Type B pancreatic cell (in vitro differentiated cells): ENCODE measurements at regions not wholly inside any gene's neighbourhood (a gene's known extent, or its start where the extent isn't known, plus 50 kb on each side); places are given as distances from the start of the nearest gene placed in this dataset.

ENCODE experiments used
- DNase-seq: peaks from one replicate; pipeline ENCODE4 v3.0.0; 2021; ENCODE audit warnings: mixed read lengths; ENCODE audit not compliant: unreplicated experiment; ENCODE audit errors: extremely low spot score
- H3K27ac Mint-ChIP-seq: 2 replicates; pipeline ENCODE4 v1.8.0; 2021; ENCODE audit warnings: mild to moderate bottlenecking, mixed read lengths
- H3K27me3 Mint-ChIP-seq: 2 replicates; pipeline ENCODE4 v1.8.0; 2021; ENCODE audit warnings: mixed read lengths
- H3K36me3 Mint-ChIP-seq: 2 replicates; pipeline ENCODE4 v1.8.0; 2021; ENCODE audit warnings: mixed read lengths
- H3K4me1 Mint-ChIP-seq: one replicate; pipeline ENCODE4 v1.8.0; 2021; ENCODE audit warnings: mixed read lengths; ENCODE audit not compliant: unreplicated experiment
- H3K4me3 Mint-ChIP-seq: 2 replicates; pipeline ENCODE4 v1.8.0; 2021; ENCODE audit warnings: mild to moderate bottlenecking, mixed read lengths
- H3K9me3 Mint-ChIP-seq: 2 replicates; pipeline ENCODE4 v1.8.0; 2021; ENCODE audit warnings: mixed read lengths
- CTCF ChIP-seq: fragments of 200-600 bp; sonication (generic); conservative IDR thresholded peaks from 2 replicates; pipeline ENCODE4 v1.5.0; 2021; ENCODE audit warnings: antibody characterized with exemption, mild to moderate bottlenecking

DNA sequence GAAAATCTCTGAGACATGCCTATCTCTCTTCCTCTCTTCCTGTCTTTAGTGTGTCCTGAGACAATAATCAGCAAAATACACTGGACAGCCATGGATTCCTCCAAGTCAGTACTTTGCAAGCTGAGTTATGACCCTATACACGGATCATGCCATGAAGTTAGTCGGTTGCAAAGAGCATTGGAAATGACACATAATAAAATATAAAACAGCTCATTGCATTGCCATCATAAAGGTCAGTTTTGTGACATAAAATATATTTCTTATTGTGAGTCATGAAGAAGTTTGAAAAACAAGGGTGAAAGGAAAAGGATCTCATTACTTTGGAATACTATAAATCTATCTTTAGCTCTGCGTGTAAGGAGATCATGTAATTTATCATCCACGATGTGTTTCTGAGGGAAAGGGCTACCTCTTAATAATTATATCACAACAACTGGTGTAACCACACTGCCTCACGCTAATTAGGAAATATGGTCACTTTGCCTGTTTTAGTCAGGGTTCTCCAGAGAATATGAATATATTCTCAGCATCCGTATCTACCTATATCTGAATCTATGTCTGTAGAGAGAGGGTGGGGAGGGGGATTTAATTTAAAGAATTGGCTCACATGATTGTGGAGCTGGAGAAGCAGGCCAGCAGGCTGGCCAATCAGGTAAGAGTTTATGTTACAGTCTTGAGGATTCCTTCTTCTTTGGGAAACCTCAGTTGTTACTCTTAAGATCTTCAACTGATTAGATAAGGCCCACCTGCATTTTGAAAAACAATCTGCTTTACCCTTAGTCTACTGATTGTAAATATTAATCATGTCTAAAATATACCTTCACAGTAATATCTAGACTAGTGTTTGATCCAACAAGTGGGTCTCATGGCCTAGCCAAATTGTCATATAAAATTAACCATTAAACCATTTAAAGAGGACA, 198.8 kb downstream of the FAT3 start:
- no peak overlapping the region for H3K27ac Mint-ChIP-seq
- H3K4me1 Mint-ChIP-seq = peaks cover 12% of the 10 kb centered on the region
- no peaks in the 10 kb centered on the region for H3K27me3 Mint-ChIP-seq
- no peak for TF ChIP-seq CTCF
- no peak overlapping the region for H3K4me3 Mint-ChIP-seq
- DNase-seq = no peak
- H3K36me3 Mint-ChIP-seq = peaks cover 12% of the 10 kb centered on the region
- H3K9me3 Mint-ChIP-seq = no peaks in the 10 kb centered on the region

DNA sequence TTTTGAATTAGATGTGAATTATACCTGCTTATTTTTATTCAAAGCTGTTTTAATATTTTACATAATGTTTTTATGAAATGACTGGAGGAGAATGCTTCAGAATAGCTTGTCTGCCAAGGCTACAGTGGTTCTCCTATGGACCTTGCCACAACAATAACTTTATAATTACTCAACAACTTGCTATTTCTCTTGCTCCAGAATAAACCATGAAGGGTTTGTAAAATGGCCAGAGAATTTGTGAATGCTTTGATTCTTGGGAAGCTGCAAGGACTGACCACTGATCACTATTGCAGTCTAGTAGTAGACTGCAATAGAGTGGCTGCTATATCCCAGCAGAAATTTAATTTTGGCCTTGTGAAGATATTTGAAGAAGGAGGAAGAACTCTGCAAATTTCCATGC, 199.7 kb downstream of the FAT3 start:
- DNase-seq = no peak
- no peak for TF ChIP-seq CTCF
- Mint-ChIP-seq H3K4me1 (peaks cover 4% of the 10 kb centered on the region), H3K27me3 (no peaks in the 10 kb centered on the region), H3K9me3 (no peaks in the 10 kb centered on the region), H3K4me3 (no peak overlapping the region), H3K27ac (no peak overlapping the region), H3K36me3 (peaks cover 12% of the 10 kb centered on the region)

DNA sequence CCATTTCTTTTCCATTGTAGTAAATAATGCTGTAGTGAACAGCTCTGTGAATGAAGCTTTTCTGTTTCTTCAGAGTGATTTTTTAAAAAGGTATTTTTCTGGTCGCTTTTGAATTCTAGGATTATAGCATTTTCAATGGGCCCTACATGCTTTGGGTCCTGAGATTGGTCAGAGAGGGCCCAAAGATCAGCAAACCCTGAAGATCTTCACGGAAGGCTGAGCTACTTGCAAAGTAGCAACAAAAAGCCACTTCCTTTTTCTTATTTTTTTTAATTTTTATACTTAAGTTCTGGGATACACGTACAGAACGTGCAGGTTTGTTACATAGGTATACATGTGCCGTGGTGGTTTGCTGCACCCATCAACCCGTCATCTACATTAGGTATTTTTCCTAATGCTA, 200.5 kb downstream of the FAT3 start:
- Mint-ChIP-seq H3K4me3 (no peak overlapping the region), H3K36me3 (peaks cover 17% of the 10 kb centered on the region), H3K27me3 (no peaks in the 10 kb centered on the region), H3K27ac (no peak overlapping the region), H3K4me1 (no peaks in the 10 kb centered on the region), H3K9me3 (peaks cover 6% of the 10 kb centered on the region)
- DNase-seq = no peak
- TF ChIP-seq CTCF = no peak

DNA sequence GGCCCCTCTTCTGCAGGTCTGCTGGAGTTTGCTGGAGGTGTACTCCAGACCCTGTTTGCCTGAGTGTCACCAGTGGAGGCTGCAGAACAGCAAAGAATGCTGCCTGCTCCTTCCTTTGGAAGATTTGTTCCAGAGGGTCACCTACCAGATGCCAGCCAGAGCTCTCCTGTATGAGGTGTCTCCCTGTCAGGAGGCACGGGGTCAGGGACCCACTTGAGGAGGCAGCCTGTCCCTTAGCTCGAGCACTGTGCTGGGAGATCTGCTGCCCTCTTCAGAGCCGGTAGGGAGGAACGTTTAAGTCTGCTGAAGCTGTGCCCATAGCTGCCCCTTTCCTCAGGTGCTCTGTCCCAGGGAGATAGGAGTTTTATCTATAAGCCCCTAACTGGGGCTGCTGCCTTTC, 207.9 kb downstream of the FAT3 start:
- TF ChIP-seq CTCF = no peak
- Mint-ChIP-seq H3K27me3 (no peaks in the 10 kb centered on the region), H3K9me3 (peaks cover 7% of the 10 kb centered on the region), H3K4me1 (peaks cover 3% of the 10 kb centered on the region), H3K27ac (no peak overlapping the region), H3K36me3 (peaks cover 6% of the 10 kb centered on the region), H3K4me3 (no peak overlapping the region)
- DNase-seq = no peak

DNA sequence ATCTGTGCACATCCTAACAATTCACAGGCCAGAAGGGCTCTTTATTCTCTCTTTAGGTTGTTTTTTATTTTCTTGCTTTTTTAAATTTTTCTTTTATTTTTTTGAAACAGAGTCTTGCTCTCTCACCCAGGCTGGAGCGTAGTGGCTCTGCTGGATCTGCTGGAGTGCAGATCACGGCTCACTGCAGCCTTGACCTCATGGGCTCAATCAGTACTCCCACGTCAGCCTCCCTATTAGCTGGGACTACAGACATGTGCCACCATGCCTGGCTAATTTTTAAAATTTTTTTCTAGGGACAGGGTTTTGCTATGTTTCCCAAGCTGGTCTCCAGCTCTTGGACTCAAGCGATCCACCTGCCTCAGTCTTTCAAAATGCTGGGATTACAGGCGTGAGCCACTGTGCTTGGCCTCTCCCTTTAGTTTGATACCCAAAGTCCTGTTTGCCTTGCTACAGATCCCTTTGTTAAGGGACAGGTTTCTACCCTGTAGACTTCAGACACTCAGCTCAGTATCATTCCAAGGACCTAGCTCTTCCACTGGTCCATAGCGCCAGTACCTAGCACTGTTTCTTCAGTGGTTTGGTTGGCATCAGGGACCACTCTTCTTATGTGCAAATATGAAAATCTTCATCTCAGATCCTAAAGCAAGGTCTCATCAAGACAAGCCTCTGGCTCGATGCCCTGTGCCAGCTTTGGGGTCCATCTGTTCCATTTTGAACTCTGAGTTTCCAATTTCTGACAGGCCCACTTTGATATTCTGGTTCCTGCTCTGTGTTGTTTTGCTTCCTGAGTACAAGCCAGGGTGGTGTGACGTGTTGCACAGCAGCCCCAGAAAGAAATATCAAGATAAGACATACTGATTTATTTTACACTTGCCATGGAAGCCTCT, 211.7 kb downstream of the FAT3 start:
- TF ChIP-seq CTCF = no peak
- Mint-ChIP-seq H3K27ac (no peak overlapping the region), H3K4me3 (no peak overlapping the region), H3K9me3 (no peaks in the 10 kb centered on the region), H3K36me3 (no peaks in the 10 kb centered on the region), H3K4me1 (peaks cover 11% of the 10 kb centered on the region), H3K27me3 (no peaks in the 10 kb centered on the region)
- DNase-seq = no peak
